ENCODE measurements at regions not wholly inside any gene's neighbourhood (a gene's known extent, or its start where the extent isn't known, plus 50 kb on each side); places are given as distances from the start of the nearest gene placed in this dataset.

GRCh38 chr1:29673228-29673500 lies 436.8 kb downstream of the PTPRU start:
- no peak for ATAC-seq

More at GRCh38 chr1:29673228-29673500, 436.8 kb downstream of the PTPRU start:
- ChIA-PET SMC1A (ENCODE audit: uncharacterized antibody, unreplicated experiment) (no interaction called here), RAD21 (ENCODE audit: unreplicated experiment) (no interaction called here), POLR2A (no interaction called here), CTCF (interaction anchor here (1.0 kb wide), 1 partner anchor 13 kb away, joined by 3 read pairs; no protein-coding TSS in a partner anchor)
- Histone ChIP-seq H3K27ac (ENCODE audit: control insufficient read depth, insufficient read depth) (no peak overlapping the region), H3K4me2 (ENCODE audit: control insufficient read depth, insufficient read depth) (no peak overlapping the region), H3K79me2 (ENCODE audit: control insufficient read depth, insufficient read depth, low read length) (no peaks in the 10 kb centered on the region), H3K27me3 (replicated peaks in 1 of 2; ENCODE audit: control insufficient read depth in 2 of 2, insufficient read depth in 2 of 2, low read length in 1 of 2) (no peaks in the 10 kb centered on the region; a peak in 1 of 4 replicates), H3K36me3 (ENCODE audit: control insufficient read depth in 2 of 2, insufficient read depth in 2 of 2, low read length in 1 of 2) (no peaks in the 10 kb centered on the region), H4K20me1 (ENCODE audit: control insufficient read depth, insufficient read depth) (no peaks in the 10 kb centered on the region; the same call in 1 of the 2 replicates), H2AFZ (ENCODE audit: control insufficient read depth, low read depth, low read length) (no peak overlapping the region), H3K9ac (ENCODE audit: control insufficient read depth, insufficient read depth, low read length) (no peak overlapping the region), H3K4me3 (no peak overlapping the region), H3K9me3 (replicated peaks; ENCODE audit: control insufficient read depth, insufficient read depth, low read length) (no peaks in the 10 kb centered on the region), H3K4me1 (ENCODE audit: control insufficient read depth, insufficient read depth, low read length) (no peaks in the 10 kb centered on the region; the same call in none of the 2 replicates)
- intact Hi-C loops (cut with micrococcal nuclease; ENCODE audit: unreplicated experiment) = no loop called here
- BruUV-seq (replicated peaks) = no TSS peak
- TF ChIP-seq IRF4 (IDR thresholded peaks at IDR 0.05; ENCODE audit: low read depth, low read length) (no peak), TCF7 (IDR thresholded peaks at IDR 0.05; ENCODE audit: borderline replicate concordance) (no peak), HCFC1 (IDR thresholded peaks at IDR 0.05; ENCODE audit: low read length) (no peak), ZBTB33 (IDR thresholded peaks at IDR 0.05) (no peak), NR2F1 (conservative IDR thresholded peaks at IDR 0.05) (no peak), KLF5 (IDR thresholded peaks at IDR 0.05; ENCODE audit: partially characterized antibody) (no peak), MXI1 (IDR thresholded peaks at IDR 0.05; ENCODE audit: low read depth, low read length) (no peak), NR2C2 (IDR thresholded peaks at IDR 0.05; ENCODE audit: borderline replicate concordance, control insufficient read depth, insufficient read length, low read depth) (no peak), ZNF622 (IDR thresholded peaks at IDR 0.05) (no peak), MAX (IDR thresholded peaks at IDR 0.05; ENCODE audit: low read depth, low read length) (no peak)
- FAIRE-seq = no peak
- in situ Hi-C loops (cut with MboI) = no loop called here
- no peak for DNase-seq (ENCODE audit: low read depth, low spot score)
